ENCODE measurements at regions not wholly inside any gene's neighbourhood (a gene's known extent, or its start where the extent isn't known, plus 50 kb on each side); places are given as distances from the start of the nearest gene placed in this dataset.

- TF ChIP-seq CTCF (conservative IDR thresholded peaks at IDR 0.05; ENCODE audit: low read depth, low read length) (no peak), BHLHE40 (IDR thresholded peaks at IDR 0.05; ENCODE audit: low read depth, low read length) (no peak), MAFK (IDR thresholded peaks at IDR 0.05; ENCODE audit: low read depth, low read length) (no peak), RAD21 (IDR thresholded peaks at IDR 0.05; ENCODE audit: low read length) (no peak), FOS (IDR thresholded peaks at IDR 0.05; ENCODE audit: low read depth, low read length) (no peak), CEBPB (IDR thresholded peaks at IDR 0.05; ENCODE audit: low read depth, low read length) (no peak)
Observed at GRCh38 chr12:47376927-47377326, 297.2 kb upstream of the AMIGO2 start.
